K562 (cell line): ENCODE measurements at regions not wholly inside any gene's neighbourhood (a gene's known extent, or its start where the extent isn't known, plus 50 kb on each side); places are given as distances from the start of the nearest gene placed in this dataset.

Experiments used
- KLF6 ChIP-seq: fragments of 250-450 bp; sonication (Bioruptor Pico); IDR thresholded peaks from 2 replicates; pipeline ENCODE4 v1.4.0; 2020; ENCODE audit warnings: mild to moderate bottlenecking, moderate library complexity, borderline replicate concordance
- MAFK ChIP-seq: IDR thresholded peaks from 2 replicates; pipeline ENCODE4 v1.6.1; 2011; ENCODE audit warnings: low read length, improper control_type of control experiment
- NFE2 ChIP-seq: IDR thresholded peaks from 2 replicates; pipeline ENCODE4 v1.6.1; 2014; ENCODE audit warnings: antibody characterized with exemption, low read depth
- TBL1XR1 ChIP-seq, 2 experiments: IDR thresholded peaks; 2 replicates each; pipeline ENCODE4 v1.6.1; 2012; ENCODE audit warnings: improper control_type of control experiment in 2 of 2, low read length in 2 of 2, mild to moderate bottlenecking in 1 of 2
- ZFX ChIP-seq: sonication (generic); formaldehyde crosslinking; IDR thresholded peaks from 2 replicates; pipeline ENCODE4 v1.8.0; 2022; ENCODE audit warnings: mild to moderate bottlenecking, missing genetic modification reagents, moderate library complexity
- ZNF282 ChIP-seq: sonication (generic); formaldehyde crosslinking; IDR thresholded peaks from 2 replicates; pipeline ENCODE4 v1.8.1; 2023; ENCODE audit warnings: missing genetic modification reagents

- TF ChIP-seq ZNF282 (no peak), MAFK (no peak), TBL1XR1 (IDR thresholded peaks at IDR 0.05; ENCODE audit: low read length in 2 of 2) (no peak), ZFX (CRISPR knock-in tag) (no peak), KLF6 (no peak), NFE2 (no peak)
These were observed 357.1 kb downstream of the LMO7 start for GRCh38 chr13:75993241-75993640.
